LNCAP (cell line): ENCODE measurements at regions not wholly inside any gene's neighbourhood (a gene's known extent, or its start where the extent isn't known, plus 50 kb on each side); places are given as distances from the start of the nearest gene placed in this dataset.

Experiments
- TF ChIP-seq, protein P1 (sequence below): fragments of 450-650 bp; IDR thresholded peaks from 2 replicates; pipeline ENCODE4 v1.5.1; 2017; ENCODE audit warnings: mild to moderate bottlenecking

GRCh38 chr6:153539602-153540001 is 408.5 kb upstream of the RGS17 start:
- TF ChIP-seq, protein P1, sequence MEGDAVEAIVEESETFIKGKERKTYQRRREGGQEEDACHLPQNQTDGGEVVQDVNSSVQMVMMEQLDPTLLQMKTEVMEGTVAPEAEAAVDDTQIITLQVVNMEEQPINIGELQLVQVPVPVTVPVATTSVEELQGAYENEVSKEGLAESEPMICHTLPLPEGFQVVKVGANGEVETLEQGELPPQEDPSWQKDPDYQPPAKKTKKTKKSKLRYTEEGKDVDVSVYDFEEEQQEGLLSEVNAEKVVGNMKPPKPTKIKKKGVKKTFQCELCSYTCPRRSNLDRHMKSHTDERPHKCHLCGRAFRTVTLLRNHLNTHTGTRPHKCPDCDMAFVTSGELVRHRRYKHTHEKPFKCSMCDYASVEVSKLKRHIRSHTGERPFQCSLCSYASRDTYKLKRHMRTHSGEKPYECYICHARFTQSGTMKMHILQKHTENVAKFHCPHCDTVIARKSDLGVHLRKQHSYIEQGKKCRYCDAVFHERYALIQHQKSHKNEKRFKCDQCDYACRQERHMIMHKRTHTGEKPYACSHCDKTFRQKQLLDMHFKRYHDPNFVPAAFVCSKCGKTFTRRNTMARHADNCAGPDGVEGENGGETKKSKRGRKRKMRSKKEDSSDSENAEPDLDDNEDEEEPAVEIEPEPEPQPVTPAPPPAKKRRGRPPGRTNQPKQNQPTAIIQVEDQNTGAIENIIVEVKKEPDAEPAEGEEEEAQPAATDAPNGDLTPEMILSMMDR, result no peak

DNA sequence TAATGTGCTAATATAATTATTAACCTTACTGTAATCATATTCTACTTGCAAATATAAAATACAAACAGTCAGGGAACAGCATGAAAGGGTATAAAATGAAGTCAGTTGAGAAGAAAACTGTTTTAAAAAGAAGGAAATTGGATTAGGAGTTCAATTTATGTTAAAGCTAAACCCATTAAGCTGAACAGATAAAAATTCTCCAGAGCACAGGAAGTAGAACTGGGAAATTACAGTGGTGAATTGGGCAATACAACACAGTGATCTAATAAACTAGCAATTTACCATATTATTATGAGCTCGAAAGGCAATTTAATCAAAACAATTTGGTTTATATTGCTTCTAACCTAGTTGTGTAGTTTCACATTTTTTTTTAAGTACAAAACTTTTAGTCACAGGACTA is 407.4 kb upstream of the RGS17 start:
- TF ChIP-seq, protein P1, result no peak

- TF ChIP-seq, protein P1, result no peak
These were observed 406.3 kb upstream of the RGS17 start for GRCh38 chr6:153537422-153537821.

GRCh38 chr6:153526479-153526878 is 395.4 kb upstream of the RGS17 start:
- TF ChIP-seq, protein P1, result no peak

GRCh38 chr6:153525998-153526397 is 394.9 kb upstream of the RGS17 start:
- TF ChIP-seq, protein P1, result no peak

DNA sequence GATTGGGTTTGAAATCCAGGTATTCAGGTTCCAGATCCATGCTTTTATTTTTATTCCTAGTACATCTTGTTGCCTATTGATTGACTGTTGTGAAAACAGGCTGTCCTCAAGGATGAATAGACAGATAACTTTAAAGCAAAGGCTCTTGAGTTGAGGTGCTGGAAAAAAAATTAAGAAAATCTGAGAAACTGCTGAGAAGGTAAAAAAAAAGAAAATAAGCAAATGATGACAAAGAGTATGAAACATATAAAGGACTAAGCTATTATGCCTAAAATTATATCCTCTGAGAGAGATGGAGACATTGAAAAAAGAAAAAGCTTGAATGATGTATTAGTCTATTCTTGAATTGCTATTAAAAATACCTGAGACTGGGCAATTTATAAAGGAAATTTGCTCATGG is 392.3 kb upstream of the RGS17 start:
- TF ChIP-seq, protein P1, result no peak

GRCh38 chr6:153511896-153512496 is 380.9 kb upstream of the RGS17 start:
- TF ChIP-seq, protein P1, result peak; percentile 58

DNA sequence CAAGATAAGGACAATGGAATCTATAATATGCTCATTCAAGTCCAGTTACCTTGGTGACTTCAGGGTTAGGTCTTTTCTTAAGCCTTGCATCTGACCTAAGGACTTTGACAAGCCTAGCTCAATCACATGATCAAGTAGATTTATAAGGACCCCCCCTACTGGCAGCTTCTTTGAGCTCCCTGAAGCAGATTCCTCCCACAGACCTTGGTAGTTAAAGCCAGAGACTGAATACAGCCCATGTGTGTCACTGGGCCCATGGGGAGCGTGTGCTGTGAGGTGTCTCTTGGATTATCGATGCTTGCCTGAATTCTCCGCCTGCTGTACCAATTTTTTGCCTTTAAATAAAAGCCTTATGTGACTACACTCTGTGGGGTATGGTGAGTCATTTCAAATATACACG is 372.7 kb upstream of the RGS17 start:
- TF ChIP-seq, protein P1, result no peak
